Neuronal stem cell (in vitro differentiated cells): ENCODE measurements at regions not wholly inside any gene's neighbourhood (a gene's known extent, or its start where the extent isn't known, plus 50 kb on each side); places are given as distances from the start of the nearest gene placed in this dataset.

ENCODE experiments used
- DNase-seq: peaks from one replicate; pipeline ENCODE4 v3.0.0-alpha.2; 2013; ENCODE audit warnings: low spot score
- H2AFZ ChIP-seq: one replicate; pipeline ENCODE4 v1.6.1; 2013; ENCODE audit warnings: mild to moderate bottlenecking, low read length, inconsistent platforms
- H2AK5ac ChIP-seq: 2 replicates; pipeline ENCODE4 v1.6.1; 2013; ENCODE audit warnings: low read depth, mild to moderate bottlenecking, inconsistent platforms, low read length, moderate library complexity, mixed read lengths
- H2BK120ac ChIP-seq: 2 replicates; pipeline ENCODE4 v1.6.1; 2013; ENCODE audit warnings: low read depth, mild to moderate bottlenecking, inconsistent platforms, low read length, moderate library complexity, mixed read lengths
- H2BK12ac ChIP-seq: one replicate; pipeline ENCODE4 v1.6.1; 2013; ENCODE audit warnings: low read length, inconsistent platforms
- H2BK15ac ChIP-seq: 2 replicates; pipeline ENCODE4 v1.6.1; 2013; ENCODE audit warnings: mild to moderate bottlenecking, low read length, inconsistent platforms, mixed read lengths
- H2BK5ac ChIP-seq: one replicate; pipeline ENCODE4 v1.6.1; 2013; ENCODE audit warnings: inconsistent platforms, mild to moderate bottlenecking, low read length, moderate library complexity
- H3K14ac ChIP-seq: one replicate; pipeline ENCODE4 v1.6.1; 2013; ENCODE audit warnings: low read length, inconsistent platforms
- H3K18ac ChIP-seq: 2 replicates; pipeline ENCODE4 v1.6.1; 2013; ENCODE audit warnings: low read length, inconsistent platforms
- H3K23ac ChIP-seq: 2 replicates; pipeline ENCODE4 v1.6.1; 2013; ENCODE audit warnings: low read depth, mild to moderate bottlenecking, mixed read lengths, low read length, inconsistent platforms; ENCODE audit not compliant: poor library complexity
- H3K27ac ChIP-seq: replicated peaks from 3 replicates; pipeline ENCODE4 v1.5.1; 2013; ENCODE audit warnings: low read length, inconsistent platforms
- H3K27me3 ChIP-seq, 3 experiments: 2 replicates each; pipeline ENCODE4 v1.6.1; 2013; ENCODE audit warnings: low read length in 3 of 3, mild to moderate bottlenecking in 2 of 3, inconsistent platforms in 1 of 3, low read depth in 1 of 3, mixed read lengths in 1 of 3, moderate library complexity in 1 of 3; ENCODE audit not compliant: control insufficient read depth in 3 of 3, insufficient read depth in 3 of 3
- H3K36me3 ChIP-seq, 2 donors: replicated peaks in 1 of 2; 2 replicates each; pipeline ENCODE4 v1.6.1; 2013; ENCODE audit warnings: low read length in 2 of 2; ENCODE audit not compliant: control insufficient read depth in 2 of 2, insufficient read depth in 2 of 2
- H3K4ac ChIP-seq: 2 replicates; pipeline ENCODE4 v1.6.1; 2013; ENCODE audit warnings: inconsistent platforms, mild to moderate bottlenecking, low read length, moderate library complexity
- H3K4me1 ChIP-seq, 2 donors: 1 replicate in 1 of 2; 2 replicates in 1 of 2; pipeline ENCODE4 v1.6.1; 2013; ENCODE audit warnings: low read length in 2 of 2, low read depth in 1 of 2; ENCODE audit not compliant: control insufficient read depth in 2 of 2, insufficient read depth in 1 of 2
- H3K4me2 ChIP-seq: one replicate; pipeline ENCODE4 v1.6.1; 2013; ENCODE audit warnings: mild to moderate bottlenecking, low read length, inconsistent platforms; ENCODE audit not compliant: insufficient read depth, poor library complexity, severe bottlenecking
- H3K4me3 ChIP-seq, 2 donors: 2 replicates each; pipeline ENCODE4 v1.5.1; 2013; ENCODE audit warnings: low read length in 2 of 2, mild to moderate bottlenecking in 2 of 2, inconsistent platforms in 1 of 2, moderate library complexity in 1 of 2
- H3K79me1 ChIP-seq: one replicate; pipeline ENCODE4 v1.6.1; 2013; ENCODE audit warnings: low read depth, mild to moderate bottlenecking, inconsistent platforms, low read length, moderate library complexity
- H3K9ac ChIP-seq: one replicate; pipeline ENCODE4 v1.6.1; 2013; ENCODE audit warnings: mild to moderate bottlenecking, low read depth, low read length, inconsistent platforms; ENCODE audit not compliant: poor library complexity
- H3K9me3 ChIP-seq, 2 donors: replicated peaks in 1 of 2; 2 replicates each; pipeline versions ENCODE3 to v1.6.1; 2013; ENCODE audit warnings: low read length in 2 of 2, mild to moderate bottlenecking in 2 of 2, inconsistent platforms in 1 of 2, low read depth in 1 of 2, mixed read lengths in 1 of 2, moderate library complexity in 1 of 2; ENCODE audit not compliant: control insufficient read depth in 2 of 2, insufficient read depth in 1 of 2
- H4K8ac ChIP-seq: one replicate; pipeline ENCODE4 v1.6.1; 2013; ENCODE audit warnings: low read depth, mild to moderate bottlenecking, inconsistent platforms, low read length, moderate library complexity
- H4K91ac ChIP-seq: one replicate; pipeline ENCODE4 v1.6.1; 2013; ENCODE audit warnings: low read length, low read depth, mild to moderate bottlenecking, inconsistent platforms; ENCODE audit not compliant: poor library complexity
- WGBS, 2 donors: extraction: QIAGEN DNeasy Blood & Tissue Kit; methylation state at CpG; one replicate each; pipeline ENCODE4 v1.1.7; 2013; ENCODE audit warnings: missing lambda C conversion rate in 2 of 2, mixed read lengths in 1 of 2; ENCODE audit not compliant: insufficient read length in 2 of 2, insufficient replicate concordance in 1 of 2; ENCODE audit errors: extremely low coverage in 2 of 2; 5-methylcytosine and 5-hydroxymethylcytosine counted together

DNA sequence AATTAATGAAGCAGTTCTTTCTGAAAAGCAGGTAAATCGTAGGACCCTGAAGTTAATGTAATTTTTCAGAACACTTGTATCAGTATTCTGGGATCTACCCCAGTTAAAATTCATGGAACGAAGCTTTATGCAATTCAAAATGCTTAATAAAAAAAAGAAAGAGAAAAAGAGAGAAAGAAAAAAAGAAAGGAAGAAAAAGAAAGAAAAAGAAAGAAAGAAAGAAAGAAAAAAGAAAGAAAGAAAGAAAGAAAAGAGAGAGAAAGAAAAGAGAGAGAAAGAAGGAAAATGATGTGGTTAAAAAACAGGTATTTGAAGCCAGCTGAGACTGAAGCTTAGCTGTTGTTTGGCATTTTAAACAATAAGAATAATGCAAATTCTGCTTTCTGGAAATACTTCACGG lies 427.4 kb upstream of the AKR1E2 start:
- Histone ChIP-seq H2BK15ac (no peak overlapping the region), H2AK5ac (no peak overlapping the region), H3K9me3 (no peaks in the 10 kb centered on the region), H3K4ac (no peak overlapping the region), H4K8ac (no peak overlapping the region), H3K4me3 (no peak overlapping the region), H3K18ac (no peak overlapping the region), H3K23ac (no peak overlapping the region), H3K4me2 (no peak overlapping the region), H2BK12ac (no peak overlapping the region), H3K14ac (no peak overlapping the region), H3K27ac (no peak overlapping the region), H2BK120ac (no peak overlapping the region), H3K4me1 (no peaks in the 10 kb centered on the region), H2AFZ (no peak overlapping the region), H2BK5ac (no peak overlapping the region), H4K91ac (no peak overlapping the region), H3K36me3 (no peaks in the 10 kb centered on the region), H3K79me1 (no peaks in the 10 kb centered on the region), H3K27me3 (no peaks in the 10 kb centered on the region), H3K9ac (no peak overlapping the region)
- no CpG with 5 or more reads among the region's 3 CpGs for WGBS, 2 donors
- no peak for DNase-seq

DNA sequence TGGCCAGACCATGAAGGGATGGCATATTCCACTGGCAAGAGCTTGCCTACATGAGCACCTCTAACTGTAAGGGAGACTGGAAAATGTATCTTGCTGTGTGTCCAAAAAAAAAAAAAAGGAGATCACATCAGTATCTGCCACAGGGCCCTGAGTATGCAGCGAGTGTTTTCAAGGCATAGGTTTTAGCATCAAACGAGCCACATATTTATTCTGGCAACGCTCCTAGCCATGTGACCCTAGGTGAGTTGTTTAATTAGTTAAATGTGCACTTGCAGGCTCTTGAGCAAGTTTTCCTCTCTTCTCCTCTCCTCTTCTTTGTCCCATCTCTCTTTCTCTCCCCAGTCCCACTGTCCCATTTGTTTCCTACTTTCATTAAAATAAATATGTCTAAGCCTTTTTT lies 428.7 kb upstream of the AKR1E2 start:
- DNase-seq, result no peak
- WGBS, 2 donors, result no CpG with 5 or more reads among the region's 3 CpGs
- Histone ChIP-seq H3K9me3 (no peaks in the 10 kb centered on the region), H3K18ac (no peak overlapping the region), H3K36me3 (no peaks in the 10 kb centered on the region), H3K4me1 (no peaks in the 10 kb centered on the region), H3K4me3 (no peak overlapping the region), H2AFZ (no peak overlapping the region), H2BK15ac (no peak overlapping the region), H3K9ac (no peak overlapping the region), H3K4me2 (no peak overlapping the region), H4K91ac (no peak overlapping the region), H3K79me1 (no peaks in the 10 kb centered on the region), H2BK12ac (no peak overlapping the region), H3K23ac (no peak overlapping the region), H4K8ac (no peak overlapping the region), H3K27me3 (no peaks in the 10 kb centered on the region), H2BK5ac (no peak overlapping the region), H3K14ac (no peak overlapping the region), H2BK120ac (no peak overlapping the region), H3K4ac (no peak overlapping the region), H3K27ac (no peak overlapping the region), H2AK5ac (no peak overlapping the region)

DNA sequence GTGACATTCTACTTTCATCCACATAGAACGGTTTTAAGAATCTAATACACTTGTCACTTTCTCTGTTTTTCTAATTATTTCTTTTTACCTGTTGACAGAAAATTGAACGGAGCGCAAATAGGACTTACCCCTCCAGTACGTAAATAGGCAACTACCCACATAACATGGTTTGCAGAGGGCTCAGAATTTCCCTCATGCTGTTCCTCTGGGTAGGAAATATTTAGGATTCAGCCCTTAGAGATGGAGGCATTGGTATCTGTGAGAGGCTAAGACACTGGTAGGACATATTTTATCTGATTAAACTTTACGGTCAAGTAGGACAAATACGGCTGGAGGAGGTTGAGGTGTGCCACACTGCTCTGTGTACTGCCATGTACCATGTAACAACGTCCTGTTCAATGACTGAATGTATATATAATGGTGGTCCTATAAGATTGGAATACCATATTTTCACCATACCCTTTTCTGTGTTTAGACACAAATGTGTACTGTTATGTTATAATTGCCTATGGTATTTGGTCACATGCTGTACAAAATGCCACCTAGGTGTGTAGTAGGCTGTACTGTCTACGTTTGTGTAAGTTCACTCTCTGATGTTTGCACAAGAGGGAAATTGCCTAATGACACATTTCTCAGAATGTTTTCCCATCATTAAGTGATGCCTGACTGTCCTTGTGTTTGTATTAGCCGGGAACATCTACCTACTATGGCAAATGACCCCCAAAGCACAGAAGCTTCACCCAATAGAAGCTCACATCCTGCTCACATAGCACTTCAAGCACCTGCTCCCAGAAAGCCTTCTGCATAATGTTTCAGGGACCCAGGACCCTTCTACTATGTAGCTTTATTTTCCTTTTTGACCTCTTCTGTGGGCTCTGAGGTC lies 429.4 kb upstream of the AKR1E2 start:
- no CpG with 5 or more reads among the region's 9 CpGs for WGBS, 2 donors

DNA sequence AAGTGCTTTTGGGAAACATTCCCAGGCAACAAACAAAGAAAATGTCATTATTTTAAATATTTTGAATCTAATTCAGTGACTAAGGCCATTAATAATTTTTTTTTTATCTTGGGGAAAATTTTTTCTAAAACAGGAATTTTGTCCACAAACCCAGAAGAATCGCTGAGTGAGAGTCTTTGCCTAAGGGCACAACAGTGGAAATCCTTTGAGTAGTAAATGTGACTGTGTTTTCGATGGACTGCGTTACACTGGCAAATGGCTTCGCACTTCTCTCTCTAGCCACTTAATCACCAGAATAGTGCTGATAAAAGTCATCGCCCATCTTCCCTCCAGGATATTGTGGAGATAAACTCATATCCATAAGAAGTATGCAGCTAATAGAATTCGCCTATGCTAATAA lies 430.3 kb upstream of the AKR1E2 start:
- H2BK12ac ChIP-seq, result no peak overlapping the region
- DNase-seq, result no peak
- H3K9ac ChIP-seq, result no peak overlapping the region
- H3K18ac ChIP-seq, result no peak overlapping the region
- H3K4me3 ChIP-seq, result no peak overlapping the region
- no peak overlapping the region for H2AK5ac ChIP-seq
- H3K9me3 ChIP-seq, result no peaks in the 10 kb centered on the region
- no peak overlapping the region for H3K4ac ChIP-seq
- no peaks in the 10 kb centered on the region for H3K36me3 ChIP-seq
- H3K27ac ChIP-seq, result no peak overlapping the region
- H3K27me3 ChIP-seq, result no peaks in the 10 kb centered on the region
- no peak overlapping the region for H4K8ac ChIP-seq
- no peak overlapping the region for H2BK120ac ChIP-seq
- H2BK15ac ChIP-seq, result no peak overlapping the region
- no CpG with 5 or more reads among the region's 6 CpGs for WGBS, 2 donors
- H2AFZ ChIP-seq, result no peak overlapping the region
- H3K79me1 ChIP-seq, result no peaks in the 10 kb centered on the region
- no peak overlapping the region for H3K23ac ChIP-seq
- no peak overlapping the region for H3K4me2 ChIP-seq
- H3K4me1 ChIP-seq, result no peaks in the 10 kb centered on the region
- H4K91ac ChIP-seq, result no peak overlapping the region
- H2BK5ac ChIP-seq, result no peak overlapping the region
- H3K14ac ChIP-seq, result no peak overlapping the region

More for the DNA sequence above, 429.4 kb upstream of the AKR1E2 start:
- Histone ChIP-seq H2BK5ac (no peak overlapping the region), H3K79me1 (no peaks in the 10 kb centered on the region), H3K4me1 (no peaks in the 10 kb centered on the region), H3K9me3 (no peaks in the 10 kb centered on the region), H4K8ac (no peak overlapping the region), H3K27ac (no peak overlapping the region), H2BK120ac (no peak overlapping the region), H3K4ac (no peak overlapping the region), H4K91ac (no peak overlapping the region), H3K4me2 (no peak overlapping the region), H3K36me3 (no peaks in the 10 kb centered on the region), H2AFZ (no peak overlapping the region), H3K27me3 (no peaks in the 10 kb centered on the region), H2BK15ac (no peak overlapping the region), H3K23ac (no peak overlapping the region), H3K9ac (no peak overlapping the region), H2AK5ac (no peak overlapping the region), H3K4me3 (no peak overlapping the region), H3K14ac (no peak overlapping the region), H3K18ac (no peak overlapping the region), H2BK12ac (no peak overlapping the region)
- DNase-seq, result no peak
